ENCODE measurements at regions not wholly inside any gene's neighbourhood (a gene's known extent, or its start where the extent isn't known, plus 50 kb on each side); places are given as distances from the start of the nearest gene placed in this dataset.

DNA sequence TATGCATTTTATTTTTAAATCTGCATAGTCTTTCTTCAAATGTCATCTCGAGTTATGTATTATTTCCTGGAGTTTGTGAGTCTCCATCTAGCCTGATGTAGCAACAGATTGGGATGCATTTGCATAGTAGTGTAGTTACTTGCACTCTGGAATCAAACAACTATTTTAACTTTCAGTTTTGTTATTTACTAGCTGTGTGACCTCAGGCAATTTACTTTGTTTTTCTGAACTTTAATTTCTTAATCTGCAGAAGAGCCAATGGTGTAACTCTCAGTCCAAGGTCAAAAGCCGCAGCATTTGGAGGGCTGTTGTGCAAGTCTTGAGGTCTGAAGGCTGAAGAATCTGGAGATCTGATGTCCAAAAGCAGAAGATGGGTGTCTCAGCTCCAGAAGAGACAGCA lies 175.8 kb upstream of the SORCS1 start:
- TF ChIP-seq, protein P1, sequence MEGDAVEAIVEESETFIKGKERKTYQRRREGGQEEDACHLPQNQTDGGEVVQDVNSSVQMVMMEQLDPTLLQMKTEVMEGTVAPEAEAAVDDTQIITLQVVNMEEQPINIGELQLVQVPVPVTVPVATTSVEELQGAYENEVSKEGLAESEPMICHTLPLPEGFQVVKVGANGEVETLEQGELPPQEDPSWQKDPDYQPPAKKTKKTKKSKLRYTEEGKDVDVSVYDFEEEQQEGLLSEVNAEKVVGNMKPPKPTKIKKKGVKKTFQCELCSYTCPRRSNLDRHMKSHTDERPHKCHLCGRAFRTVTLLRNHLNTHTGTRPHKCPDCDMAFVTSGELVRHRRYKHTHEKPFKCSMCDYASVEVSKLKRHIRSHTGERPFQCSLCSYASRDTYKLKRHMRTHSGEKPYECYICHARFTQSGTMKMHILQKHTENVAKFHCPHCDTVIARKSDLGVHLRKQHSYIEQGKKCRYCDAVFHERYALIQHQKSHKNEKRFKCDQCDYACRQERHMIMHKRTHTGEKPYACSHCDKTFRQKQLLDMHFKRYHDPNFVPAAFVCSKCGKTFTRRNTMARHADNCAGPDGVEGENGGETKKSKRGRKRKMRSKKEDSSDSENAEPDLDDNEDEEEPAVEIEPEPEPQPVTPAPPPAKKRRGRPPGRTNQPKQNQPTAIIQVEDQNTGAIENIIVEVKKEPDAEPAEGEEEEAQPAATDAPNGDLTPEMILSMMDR (IDR thresholded peaks at IDR 0.05), result no peak
- TF ChIP-seq CBX2 (IDR thresholded peaks at IDR 0.05; ENCODE audit: borderline replicate concordance, low read depth), result no peak
- TF ChIP-seq BHLHE40 (IDR thresholded peaks at IDR 0.05; ENCODE audit: low read depth, low read length), result no peak
- no peak for TF ChIP-seq PHF8 (IDR thresholded peaks at IDR 0.05; ENCODE audit: borderline replicate concordance, low read depth)
- TF ChIP-seq EP300 (IDR thresholded peaks at IDR 0.05), result no peak
- TF ChIP-seq, protein P2, sequence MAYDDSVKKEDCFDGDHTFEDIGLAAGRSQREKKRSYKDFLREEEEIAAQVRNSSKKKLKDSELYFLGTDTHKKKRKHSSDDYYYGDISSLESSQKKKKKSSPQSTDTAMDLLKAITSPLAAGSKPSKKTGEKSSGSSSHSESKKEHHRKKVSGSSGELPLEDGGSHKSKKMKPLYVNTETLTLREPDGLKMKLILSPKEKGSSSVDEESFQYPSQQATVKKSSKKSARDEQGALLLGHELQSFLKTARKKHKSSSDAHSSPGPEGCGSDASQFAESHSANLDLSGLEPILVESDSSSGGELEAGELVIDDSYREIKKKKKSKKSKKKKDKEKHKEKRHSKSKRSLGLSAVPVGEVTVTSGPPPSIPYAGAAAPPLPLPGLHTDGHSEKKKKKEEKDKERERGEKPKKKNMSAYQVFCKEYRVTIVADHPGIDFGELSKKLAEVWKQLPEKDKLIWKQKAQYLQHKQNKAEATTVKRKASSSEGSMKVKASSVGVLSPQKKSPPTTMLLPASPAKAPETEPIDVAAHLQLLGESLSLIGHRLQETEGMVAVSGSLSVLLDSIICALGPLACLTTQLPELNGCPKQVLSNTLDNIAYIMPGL (CRISPR knock-in tag; IDR thresholded peaks at IDR 0.05; ENCODE audit: borderline replicate concordance), result no peak
- TF ChIP-seq RNF2 (IDR thresholded peaks at IDR 0.05; ENCODE audit: borderline replicate concordance, low read depth), result no peak
